DND-41 (cell line): ENCODE measurements at regions not wholly inside any gene's neighbourhood (a gene's known extent, or its start where the extent isn't known, plus 50 kb on each side); places are given as distances from the start of the nearest gene placed in this dataset.

Source experiments
- EZH2 ChIP-seq: IDR thresholded peaks from 3 replicates; pipeline ENCODE4 v1.6.1; 2012; ENCODE audit warnings: borderline replicate concordance, low read depth, mild to moderate bottlenecking, moderate library complexity, low read length, inconsistent platforms; ENCODE audit not compliant: severe bottlenecking
- TF ChIP-seq, protein P1 (sequence below): IDR thresholded peaks from 2 replicates; pipeline ENCODE4 v1.5.1; 2012; ENCODE audit warnings: borderline replicate concordance, low read length, moderate library complexity, mild to moderate bottlenecking; ENCODE audit not compliant: poor library complexity, severe bottlenecking; ENCODE audit errors: extremely low read depth

DNA sequence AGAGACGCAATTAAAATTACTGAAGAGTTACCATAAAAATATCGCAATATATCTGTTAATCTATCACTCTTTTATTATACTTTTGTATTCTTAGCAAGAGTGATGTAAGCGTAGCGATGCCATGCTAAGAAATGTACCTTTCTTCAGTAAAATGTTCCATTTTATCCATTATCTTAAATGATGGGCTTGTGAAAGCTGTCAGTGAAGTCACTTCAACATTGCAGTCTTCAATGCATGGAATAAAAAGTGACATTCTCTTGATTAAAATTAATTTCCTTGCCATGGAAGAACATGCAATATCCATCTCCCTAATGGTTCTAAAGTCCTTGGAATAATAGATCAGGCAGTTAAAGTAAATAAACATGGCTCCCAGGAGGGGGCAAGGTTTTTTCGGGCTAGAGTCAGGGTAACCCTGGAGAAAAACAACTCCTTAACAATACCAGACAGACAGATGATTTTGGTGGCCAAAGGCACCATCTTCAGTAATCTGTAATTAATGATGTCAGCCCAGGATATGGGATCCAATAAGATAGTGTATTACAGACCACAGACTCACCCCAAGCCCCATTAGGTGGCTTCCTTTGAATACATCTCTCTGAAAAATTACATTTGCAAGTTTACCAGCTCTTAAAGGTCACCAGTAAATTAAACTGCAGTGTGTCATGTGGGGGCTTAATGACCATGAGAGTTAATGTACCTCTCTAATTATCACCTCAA, 677.1 kb downstream of the DTWD2 start:
- TF ChIP-seq, protein P1, sequence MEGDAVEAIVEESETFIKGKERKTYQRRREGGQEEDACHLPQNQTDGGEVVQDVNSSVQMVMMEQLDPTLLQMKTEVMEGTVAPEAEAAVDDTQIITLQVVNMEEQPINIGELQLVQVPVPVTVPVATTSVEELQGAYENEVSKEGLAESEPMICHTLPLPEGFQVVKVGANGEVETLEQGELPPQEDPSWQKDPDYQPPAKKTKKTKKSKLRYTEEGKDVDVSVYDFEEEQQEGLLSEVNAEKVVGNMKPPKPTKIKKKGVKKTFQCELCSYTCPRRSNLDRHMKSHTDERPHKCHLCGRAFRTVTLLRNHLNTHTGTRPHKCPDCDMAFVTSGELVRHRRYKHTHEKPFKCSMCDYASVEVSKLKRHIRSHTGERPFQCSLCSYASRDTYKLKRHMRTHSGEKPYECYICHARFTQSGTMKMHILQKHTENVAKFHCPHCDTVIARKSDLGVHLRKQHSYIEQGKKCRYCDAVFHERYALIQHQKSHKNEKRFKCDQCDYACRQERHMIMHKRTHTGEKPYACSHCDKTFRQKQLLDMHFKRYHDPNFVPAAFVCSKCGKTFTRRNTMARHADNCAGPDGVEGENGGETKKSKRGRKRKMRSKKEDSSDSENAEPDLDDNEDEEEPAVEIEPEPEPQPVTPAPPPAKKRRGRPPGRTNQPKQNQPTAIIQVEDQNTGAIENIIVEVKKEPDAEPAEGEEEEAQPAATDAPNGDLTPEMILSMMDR = no peak
- TF ChIP-seq EZH2 = no peak
